Thyroid gland (tissue), 4 donors: ENCODE measurements at regions not wholly inside any gene's neighbourhood (a gene's known extent, or its start where the extent isn't known, plus 50 kb on each side); places are given as distances from the start of the nearest gene placed in this dataset.

Source experiments
- DNase-seq, 2 donors: peaks; one replicate each; pipeline ENCODE4 v3.0.0-alpha.2; 2019
- H3K27ac ChIP-seq, 3 donors: fragments of 200-600 bp; sonication (generic); 1 replicate in 2 of 3; 2 replicates in 1 of 3; pipeline ENCODE4 v1.5.1; 2016 to 2019; ENCODE audit warnings: mild to moderate bottlenecking in 1 of 3, moderate library complexity in 1 of 3
- H3K27me3 ChIP-seq: fragments of 200-600 bp; sonication (generic); one replicate; pipeline ENCODE4 v1.5.1; 2019
- H3K36me3 ChIP-seq, 2 donors: fragments of 200-600 bp; sonication (generic); one replicate each; pipeline ENCODE4 v1.5.1; 2016 to 2019
- H3K4me1 ChIP-seq, 2 donors: fragments of 200-600 bp; sonication (generic); one replicate each; pipeline ENCODE4 v1.5.1; 2017 to 2019
- H3K4me3 ChIP-seq, 3 donors: fragments of 200-600 bp; sonication (generic); replicated peaks in 1 of 3; 1 replicate in 2 of 3; 2 replicates in 1 of 3; pipeline ENCODE4 v1.5.1; 2016; ENCODE audit warnings: mild to moderate bottlenecking in 1 of 3
- H3K9me3 ChIP-seq: fragments of 200-600 bp; sonication (generic); one replicate; pipeline ENCODE4 v1.5.1; 2017
- POLR2A ChIP-seq, 2 donors: fragments of 450-650 bp; IDR thresholded peaks; one replicate each; pipeline ENCODE4 v1.6.1; 2017; ENCODE audit warnings: antibody characterized with exemption in 2 of 2, mild to moderate bottlenecking in 2 of 2, moderate library complexity in 1 of 2
- WGBS, 2 donors: methylation state at CpG; one replicate each; pipeline ENCODE4 v1.1.5; 2017; 5-methylcytosine and 5-hydroxymethylcytosine counted together
- intact Hi-C: fragments of 100-400 bp; cut with DNase I; formaldehyde crosslinking; loops from one replicate; pipeline ENCODE4 v1.15.1; 2023
- TF ChIP-seq, protein P1 (sequence below), 6 experiments: fragments of 200-600 bp in 3 of 6; fragments of 450-650 bp in 3 of 6; sonication (generic) in 3 of 6; IDR thresholded peaks; one replicate each; pipeline ENCODE4 v1.5.1; 2016 to 2019; ENCODE audit warnings: antibody characterized with exemption in 6 of 6, mild to moderate bottlenecking in 2 of 6, inconsistent platforms in 1 of 6, moderate library complexity in 1 of 6

DNA sequence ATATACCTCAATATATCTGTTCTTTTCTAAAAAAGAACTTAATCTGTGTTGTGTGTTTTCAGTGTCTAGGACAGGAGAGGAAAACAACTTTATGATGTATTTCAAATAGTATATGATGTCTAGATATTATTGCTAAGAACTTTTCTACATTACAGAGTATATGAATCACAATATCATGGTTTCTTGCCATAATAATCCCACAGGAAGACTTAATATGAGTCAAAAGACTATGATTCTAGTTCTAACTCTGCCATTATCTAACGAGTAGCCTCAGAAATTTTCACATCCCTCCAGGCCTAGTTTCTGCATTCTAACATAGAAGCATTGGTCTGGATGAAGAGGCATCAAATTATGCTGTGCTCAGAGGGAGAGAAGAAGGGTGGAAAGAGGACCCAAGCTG is 107.7 kb upstream of the SPRED1 start:
- Histone ChIP-seq H3K27me3 (no peaks in the 10 kb centered on the region), H3K36me3 (no peaks in the 10 kb centered on the region), H3K27ac (peak overlapping the region; percentile 56 to 78 (median 63)), H3K9me3 (no peaks in the 10 kb centered on the region), H3K4me1 (peaks cover 0 to 6% of the 10 kb centered on the region in 2 donors), H3K4me3 (no peak overlapping the region)
- no peak for DNase-seq
- intact Hi-C loops: no loop called here
- 53 to 86% methylated on average over 1 of the region's 1 CpG for WGBS, 2 donors
- no peak for TF ChIP-seq POLR2A (IDR thresholded peaks at IDR 0.05)
- TF ChIP-seq, protein P1, sequence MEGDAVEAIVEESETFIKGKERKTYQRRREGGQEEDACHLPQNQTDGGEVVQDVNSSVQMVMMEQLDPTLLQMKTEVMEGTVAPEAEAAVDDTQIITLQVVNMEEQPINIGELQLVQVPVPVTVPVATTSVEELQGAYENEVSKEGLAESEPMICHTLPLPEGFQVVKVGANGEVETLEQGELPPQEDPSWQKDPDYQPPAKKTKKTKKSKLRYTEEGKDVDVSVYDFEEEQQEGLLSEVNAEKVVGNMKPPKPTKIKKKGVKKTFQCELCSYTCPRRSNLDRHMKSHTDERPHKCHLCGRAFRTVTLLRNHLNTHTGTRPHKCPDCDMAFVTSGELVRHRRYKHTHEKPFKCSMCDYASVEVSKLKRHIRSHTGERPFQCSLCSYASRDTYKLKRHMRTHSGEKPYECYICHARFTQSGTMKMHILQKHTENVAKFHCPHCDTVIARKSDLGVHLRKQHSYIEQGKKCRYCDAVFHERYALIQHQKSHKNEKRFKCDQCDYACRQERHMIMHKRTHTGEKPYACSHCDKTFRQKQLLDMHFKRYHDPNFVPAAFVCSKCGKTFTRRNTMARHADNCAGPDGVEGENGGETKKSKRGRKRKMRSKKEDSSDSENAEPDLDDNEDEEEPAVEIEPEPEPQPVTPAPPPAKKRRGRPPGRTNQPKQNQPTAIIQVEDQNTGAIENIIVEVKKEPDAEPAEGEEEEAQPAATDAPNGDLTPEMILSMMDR (IDR thresholded peaks at IDR 0.05): no peak

DNA sequence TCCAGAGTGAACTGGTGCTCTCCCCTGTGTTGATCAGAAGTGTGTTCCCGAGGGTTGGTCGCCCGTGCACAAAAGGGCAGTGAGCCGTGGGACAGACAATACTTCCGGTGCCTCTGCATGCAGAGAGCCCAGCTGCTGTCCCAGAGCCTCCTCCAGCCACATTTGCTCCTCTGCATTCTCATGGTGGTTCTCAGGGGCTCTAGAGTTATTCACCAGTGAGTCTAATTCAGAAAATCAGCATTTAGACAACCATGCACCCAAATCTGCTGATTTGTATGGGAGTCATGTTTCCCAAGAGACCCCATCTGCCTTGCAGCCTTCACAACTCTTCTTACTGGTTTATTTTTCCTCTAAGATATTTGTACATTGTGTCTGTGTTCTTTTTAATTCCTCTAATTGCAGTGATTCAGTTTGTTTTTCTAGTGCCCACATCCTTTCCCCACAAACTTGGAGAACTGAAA is 107.0 kb upstream of the SPRED1 start:
- Histone ChIP-seq H3K27me3 (no peaks in the 10 kb centered on the region), H3K9me3 (no peaks in the 10 kb centered on the region), H3K27ac (peak overlapping the region; percentile 11 to 63 (median 56)), H3K4me1 (peaks cover 0 to 6% of the 10 kb centered on the region in 2 donors), H3K4me3 (no peak overlapping the region), H3K36me3 (no peaks in the 10 kb centered on the region)
- 24 to 34% methylated on average over 5 of the region's 5 CpGs for WGBS, 2 donors
- DNase-seq: peak; percentile 83 to 87
- intact Hi-C loops: no loop called here
- TF ChIP-seq, protein P1 (IDR thresholded peaks at IDR 0.05): no peak
- TF ChIP-seq POLR2A (IDR thresholded peaks at IDR 0.05): no peak

DNA sequence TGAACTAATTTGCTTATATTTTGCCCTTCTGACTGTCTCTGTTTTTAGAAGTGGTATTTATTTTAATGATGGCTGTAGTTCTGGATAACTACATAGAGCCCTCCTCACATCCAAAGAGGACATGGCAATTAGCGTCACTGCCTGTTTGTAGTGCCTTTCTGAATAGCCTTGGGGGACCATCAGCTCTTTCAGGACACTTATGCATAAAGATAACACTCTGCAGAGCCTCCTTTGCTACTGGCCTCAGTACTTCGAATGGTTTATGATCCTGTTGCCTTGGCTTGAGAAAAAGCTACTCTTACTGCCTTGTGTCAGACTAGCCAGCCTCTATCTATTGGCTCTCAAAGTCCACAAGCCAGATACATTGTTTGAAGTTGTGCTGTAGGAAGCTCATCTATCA is 105.4 kb upstream of the SPRED1 start:
- 73 to 76% methylated on average over 2 of the region's 2 CpGs for WGBS, 2 donors
- Histone ChIP-seq H3K4me1 (peaks cover 0 to 6% of the 10 kb centered on the region in 2 donors), H3K36me3 (no peaks in the 10 kb centered on the region), H3K9me3 (no peaks in the 10 kb centered on the region), H3K27me3 (no peaks in the 10 kb centered on the region), H3K4me3 (no peak overlapping the region), H3K27ac (no peak overlapping the region)
- TF ChIP-seq, protein P1 (IDR thresholded peaks at IDR 0.05): no peak
- TF ChIP-seq POLR2A (IDR thresholded peaks at IDR 0.05): no peak
- DNase-seq: no peak
- intact Hi-C loops: no loop called here

DNA sequence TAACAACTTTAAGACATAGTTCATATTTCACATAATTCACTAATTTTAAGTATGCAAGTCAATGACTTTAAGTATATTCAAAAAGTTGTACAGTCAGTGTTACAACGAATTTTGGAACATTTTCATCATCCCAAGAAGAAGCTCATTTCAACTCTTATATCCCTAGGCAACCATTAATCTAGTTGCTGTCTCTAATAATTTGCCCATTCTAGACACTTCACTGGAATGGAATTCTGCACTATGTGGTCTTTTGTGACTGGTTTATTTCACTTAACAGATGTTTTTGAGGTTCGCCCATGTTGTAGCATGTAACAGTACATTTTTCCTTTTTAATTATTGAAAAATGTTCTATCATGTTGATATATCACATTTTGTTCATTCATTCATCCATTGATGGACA is 104.2 kb upstream of the SPRED1 start:
- Histone ChIP-seq H3K27me3 (no peaks in the 10 kb centered on the region), H3K4me3 (no peak overlapping the region), H3K4me1 (peaks cover 0 to 6% of the 10 kb centered on the region in 2 donors), H3K36me3 (no peaks in the 10 kb centered on the region), H3K9me3 (no peaks in the 10 kb centered on the region), H3K27ac (no peak overlapping the region)
- intact Hi-C loops: no loop called here
- TF ChIP-seq POLR2A (IDR thresholded peaks at IDR 0.05): no peak
- 87% methylated on average over 2 of the region's 2 CpGs for WGBS, 2 donors
- no peak for DNase-seq

DNA sequence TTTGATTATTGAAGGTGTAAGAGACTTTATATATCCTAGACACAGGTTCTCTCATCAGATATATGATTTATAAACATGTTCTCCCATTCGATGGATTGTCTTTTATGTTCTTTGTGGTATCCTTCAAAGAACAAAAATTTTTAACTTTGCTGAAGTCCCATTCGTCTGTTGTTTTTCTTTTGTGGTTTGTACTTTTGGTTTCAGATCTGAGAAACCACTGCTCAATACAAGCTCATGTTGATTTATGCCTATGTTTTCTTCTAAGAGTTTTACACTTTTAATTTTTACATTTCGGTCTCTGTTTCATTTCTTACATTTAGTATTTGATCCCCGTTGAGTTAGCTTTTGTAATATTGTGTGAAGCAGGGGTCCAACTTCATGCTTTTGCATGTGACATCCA is 103.3 kb upstream of the SPRED1 start:
- H3K36me3 ChIP-seq: no peaks in the 10 kb centered on the region
- WGBS, 2 donors: 83 to 91% methylated on average over 4 of the region's 4 CpGs

More for the DNA sequence above, 103.3 kb upstream of the SPRED1 start:
- Histone ChIP-seq H3K27me3 (no peaks in the 10 kb centered on the region), H3K4me3 (no peak overlapping the region), H3K4me1 (peaks cover 0 to 6% of the 10 kb centered on the region in 2 donors), H3K9me3 (no peaks in the 10 kb centered on the region), H3K27ac (no peak overlapping the region)
- no peak for TF ChIP-seq POLR2A (IDR thresholded peaks at IDR 0.05)
- TF ChIP-seq, protein P1 (IDR thresholded peaks at IDR 0.05): no peak
- DNase-seq: no peak
- intact Hi-C loops: no loop called here
